Frontal cortex (tissue), 3 donors: ENCODE measurements at regions not wholly inside any gene's neighbourhood (a gene's known extent, or its start where the extent isn't known, plus 50 kb on each side); places are given as distances from the start of the nearest gene placed in this dataset.

ENCODE experiments used
- DNase-seq, 2 donors: peaks; one replicate each; pipeline ENCODE4 v3.0.0; 2012; ENCODE audit warnings: low spot score in 2 of 2
- FAIRE-seq: peaks from 2 replicates; lab custom pipeline; 2012; peaks lifted over from hg19 to GRCh38; lab: Jason Lieb, UNC
- donor health status: control.
- donor health status: control.
- donor health status: control.

- FAIRE-seq (no peak), DNase-seq (no peak)
These were observed 636.0 kb upstream of the NDST4 start for GRCh38 chr4:115749404-115749803.

GRCh38 chr4:115740806-115741205, 627.4 kb upstream of the NDST4 start:
- FAIRE-seq (no peak), DNase-seq (no peak)

GRCh38 chr4:115729739-115730266, 616.4 kb upstream of the NDST4 start:
- peak; percentile 64 for FAIRE-seq
- no peak for DNase-seq

GRCh38 chr4:115723621-115724020, 610.2 kb upstream of the NDST4 start:
- DNase-seq (no peak), FAIRE-seq (no peak)

- DNase-seq, result no peak
- FAIRE-seq, result no peak
These were observed 607.2 kb upstream of the NDST4 start for GRCh38 chr4:115720611-115721010.

- FAIRE-seq, result no peak
- DNase-seq, result no peak
These were observed 598.2 kb upstream of the NDST4 start for GRCh38 chr4:115711575-115711974.

GRCh38 chr4:115688961-115689360, 575.5 kb upstream of the NDST4 start:
- DNase-seq (no peak), FAIRE-seq (no peak)

GRCh38 chr4:115687052-115687755, 573.8 kb upstream of the NDST4 start:
- no peak for FAIRE-seq

GRCh38 chr4:115678425-115678941, 565.1 kb upstream of the NDST4 start:
- DNase-seq, result no peak
- no peak for FAIRE-seq

More at GRCh38 chr4:115687052-115687755, 573.8 kb upstream of the NDST4 start:
- DNase-seq, result no peak

- DNase-seq (no peak), FAIRE-seq (peak; percentile 66)
These were observed 562.3 kb upstream of the NDST4 start for GRCh38 chr4:115675719-115676118.

- FAIRE-seq, result no peak
- DNase-seq, result no peak
These were observed 561.1 kb upstream of the NDST4 start for GRCh38 chr4:115674485-115674884.

GRCh38 chr4:115671581-115671980, 558.2 kb upstream of the NDST4 start:
- no peak for DNase-seq
- FAIRE-seq, result no peak

GRCh38 chr4:115670930-115671329, 557.5 kb upstream of the NDST4 start:
- no peak for DNase-seq

GRCh38 chr4:115668396-115668795, 555.0 kb upstream of the NDST4 start:
- FAIRE-seq (no peak), DNase-seq (no peak)

More at GRCh38 chr4:115670930-115671329, 557.5 kb upstream of the NDST4 start:
- FAIRE-seq, result no peak

- DNase-seq, result no peak
- FAIRE-seq, result no peak
These were observed 550.9 kb upstream of the NDST4 start for GRCh38 chr4:115664285-115664684.

- FAIRE-seq (no peak), DNase-seq (no peak)
These were observed 547.0 kb upstream of the NDST4 start for GRCh38 chr4:115660465-115660864.

- FAIRE-seq, result no peak
- DNase-seq, result no peak
These were observed 544.7 kb upstream of the NDST4 start for GRCh38 chr4:115657991-115658650.

- no peak for FAIRE-seq
- no peak for DNase-seq
These were observed 542.2 kb upstream of the NDST4 start for GRCh38 chr4:115655626-115656025.

- FAIRE-seq (no peak), DNase-seq (no peak)
These were observed 535.4 kb upstream of the NDST4 start for GRCh38 chr4:115648786-115649185.

GRCh38 chr4:115629270-115629669, 515.9 kb upstream of the NDST4 start:
- FAIRE-seq (no peak), DNase-seq (no peak)

- DNase-seq (no peak), FAIRE-seq (no peak)
These were observed 496.2 kb upstream of the NDST4 start for GRCh38 chr4:115609631-115610030.
